HepG2 (cell line): ENCODE measurements at regions not wholly inside any gene's neighbourhood (a gene's known extent, or its start where the extent isn't known, plus 50 kb on each side); places are given as distances from the start of the nearest gene placed in this dataset.

Experiments
- ATAC-seq: fragments of 200-7000 bp; cut with Tn5 transposase; 3 replicates; pipeline ENCODE4 v1.9.1; 2020; ENCODE audit warnings: mild to moderate bottlenecking, moderate library complexity
- BruUV-seq: library from RNA; stranded (reverse); fragments of 400-500 nt; replicated peaks from 2 replicates; lab custom pipeline; 2021; lab: Mats Ljungman, UMichigan
- CTCF ChIA-PET: fragments of 300-600 bp; formaldehyde crosslinking; extraction: SDS; loops from one replicate; lab custom pipeline; 2021; ENCODE audit warnings: low total read pairs, inconsistent platforms, low intra/inter-chr PET ratio; lab: Yijun Ruan, JAX
- POLR2A ChIA-PET: fragments of 350-600 bp; sonication (Branson Sonifier 250); formaldehyde crosslinking; loops from one replicate; lab custom pipeline; 2020; ENCODE audit warnings: antibody characterized with exemption, inconsistent platforms; lab: Yijun Ruan, JAX
- DNase-seq: peaks from one replicate; pipeline ENCODE4 v3.0.0-alpha.2; 2015; ENCODE audit warnings: low spot score
- FAIRE-seq: peaks from 3 replicates; lab custom pipeline; 2011; peaks lifted over from hg19 to GRCh38; lab: Jason Lieb, UNC
- H2AFZ ChIP-seq: one replicate; pipeline ENCODE4 v1.6.1; 2011; ENCODE audit warnings: low read length, inconsistent platforms
- H3K27ac ChIP-seq: fragments of 300-600 bp; 3 replicates; pipeline ENCODE4 v1.8.0; 2011; ENCODE audit warnings: mixed run types, mild to moderate bottlenecking, mixed read lengths, low read length, inconsistent platforms; ENCODE audit not compliant: insufficient read depth; ENCODE audit errors: extremely low read length
- H3K27me3 ChIP-seq, 2 experiments: fragments of 200-600 bp in 1 of 2; 2 replicates in 1 of 2; 3 replicates in 1 of 2; pipeline versions ENCODE4 v1.6.0 to v1.8.0; 2011; ENCODE audit warnings: low read length in 2 of 2, mild to moderate bottlenecking in 2 of 2, moderate library complexity in 2 of 2, inconsistent platforms in 1 of 2; ENCODE audit not compliant: insufficient read depth in 2 of 2, control insufficient read depth in 1 of 2
- H3K36me3 ChIP-seq, 2 experiments: fragments of 200-600 bp in 1 of 2; replicated peaks in 1 of 2; 2 replicates in 1 of 2; 3 replicates in 1 of 2; pipeline versions ENCODE4 v1.5.1 to v1.8.0; 2011; ENCODE audit warnings: low read length in 2 of 2, inconsistent platforms in 1 of 2; ENCODE audit not compliant: insufficient read depth in 2 of 2, control insufficient read depth in 1 of 2
- H3K4me1 ChIP-seq: 2 replicates; pipeline ENCODE4 v1.5.1; 2012; ENCODE audit warnings: low read length, inconsistent platforms; ENCODE audit not compliant: insufficient read depth
- H3K4me2 ChIP-seq: 2 replicates; pipeline ENCODE4 v1.6.0; 2011; ENCODE audit warnings: low read depth, low read length, inconsistent platforms
- H3K4me3 ChIP-seq, 3 experiments: fragments of 200-600 bp in 1 of 3; sonication (generic), shearing (Covaris generic) in 1 of 3; replicated peaks in 1 of 3; 2 replicates each; pipeline ENCODE4 v1.5.1; 2011 to 2016; ENCODE audit warnings: low read length in 3 of 3, inconsistent platforms in 2 of 3, low read depth in 2 of 3, mild to moderate bottlenecking in 2 of 3, control low read depth in 1 of 3, mixed read lengths in 1 of 3; ENCODE audit not compliant: insufficient read depth in 1 of 3
- H3K79me2 ChIP-seq: one replicate; pipeline ENCODE4 v1.6.1; 2011; ENCODE audit warnings: low read length, inconsistent platforms; ENCODE audit not compliant: insufficient read depth
- H3K9ac ChIP-seq: 2 replicates; pipeline ENCODE4 v1.6.0; 2011; ENCODE audit warnings: mild to moderate bottlenecking, low read depth, low read length, inconsistent platforms; ENCODE audit not compliant: insufficient read depth
- H3K9me3 ChIP-seq: 2 replicates; pipeline ENCODE4 v1.5.1; 2012; ENCODE audit warnings: mild to moderate bottlenecking, low read length
- H4K20me1 ChIP-seq: 2 replicates; pipeline ENCODE4 v1.6.0; 2011; ENCODE audit warnings: inconsistent platforms, mild to moderate bottlenecking, low read length, moderate library complexity; ENCODE audit not compliant: insufficient read depth
- ARNTL ChIP-seq: sonication (generic); formaldehyde crosslinking; IDR thresholded peaks from 2 replicates; pipeline ENCODE4 v1.4.0; 2020; ENCODE audit warnings: mild to moderate bottlenecking, missing genetic modification reagents
- KAT8 ChIP-seq: IDR thresholded peaks from 2 replicates; pipeline ENCODE4 v1.6.1; 2016; ENCODE audit warnings: missing genetic modification reagents, missing compliant biosample characterization
- RBAK ChIP-seq: sonication (generic); formaldehyde crosslinking; IDR thresholded peaks from 2 replicates; pipeline ENCODE4 v1.5.1; 2020; ENCODE audit warnings: mild to moderate bottlenecking, missing genetic modification reagents
- WGBS: methylation state at CpG from one replicate; pipeline ENCODE4 v1.1.6; 2017; ENCODE audit warnings: low lambda C conversion rate; 5-methylcytosine and 5-hydroxymethylcytosine counted together
- in situ Hi-C: cut with HindIII; loops from 2 replicates; pipeline ENCODE4 v1.10.0; 2017; ENCODE audit warnings: low pct_unique_long_range_greater_than_20kb; ENCODE audit not compliant: extremely low pct_ligation_motif_present
- intact Hi-C: fragments of 100-400 bp; cut with micrococcal nuclease; formaldehyde crosslinking; loops from one replicate; pipeline ENCODE4 v1.10.0; 2022; ENCODE audit not compliant: unreplicated experiment
- TF ChIP-seq, protein P1 (sequence below): sonication (generic); formaldehyde crosslinking; IDR thresholded peaks from 2 replicates; pipeline ENCODE4 v1.5.1; 2020; ENCODE audit warnings: missing genetic modification reagents, mild to moderate bottlenecking, borderline replicate concordance
- TF ChIP-seq, protein P2 (sequence below): sonication (generic); formaldehyde crosslinking; IDR thresholded peaks from 2 replicates; pipeline ENCODE4 v1.5.0; 2020; ENCODE audit warnings: mild to moderate bottlenecking, missing genetic modification reagents
- TF ChIP-seq, protein P3 (sequence below): IDR thresholded peaks from 2 replicates; pipeline ENCODE4 v1.6.1; 2016; ENCODE audit warnings: mild to moderate bottlenecking

DNA sequence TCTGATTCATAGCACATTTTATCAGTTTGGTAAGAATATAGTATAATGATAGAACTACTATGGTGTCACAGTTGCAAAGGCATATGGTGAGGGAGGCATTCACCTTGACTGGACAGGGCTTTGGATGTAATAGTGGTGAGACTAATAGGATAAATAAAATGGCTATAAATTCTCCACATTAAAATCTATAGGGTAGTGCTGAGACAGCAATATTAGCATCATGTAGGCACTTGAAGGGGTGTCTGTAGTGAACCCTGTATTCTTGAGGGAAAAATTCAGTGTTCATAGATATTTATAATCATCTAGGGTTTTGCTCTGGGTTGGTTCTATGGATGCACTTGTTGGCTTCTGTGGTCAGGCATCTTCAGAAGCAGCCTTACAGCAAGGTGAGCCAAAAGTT is 59.3 kb upstream of the ICA1 start (continued):
- TF ChIP-seq, protein P1, sequence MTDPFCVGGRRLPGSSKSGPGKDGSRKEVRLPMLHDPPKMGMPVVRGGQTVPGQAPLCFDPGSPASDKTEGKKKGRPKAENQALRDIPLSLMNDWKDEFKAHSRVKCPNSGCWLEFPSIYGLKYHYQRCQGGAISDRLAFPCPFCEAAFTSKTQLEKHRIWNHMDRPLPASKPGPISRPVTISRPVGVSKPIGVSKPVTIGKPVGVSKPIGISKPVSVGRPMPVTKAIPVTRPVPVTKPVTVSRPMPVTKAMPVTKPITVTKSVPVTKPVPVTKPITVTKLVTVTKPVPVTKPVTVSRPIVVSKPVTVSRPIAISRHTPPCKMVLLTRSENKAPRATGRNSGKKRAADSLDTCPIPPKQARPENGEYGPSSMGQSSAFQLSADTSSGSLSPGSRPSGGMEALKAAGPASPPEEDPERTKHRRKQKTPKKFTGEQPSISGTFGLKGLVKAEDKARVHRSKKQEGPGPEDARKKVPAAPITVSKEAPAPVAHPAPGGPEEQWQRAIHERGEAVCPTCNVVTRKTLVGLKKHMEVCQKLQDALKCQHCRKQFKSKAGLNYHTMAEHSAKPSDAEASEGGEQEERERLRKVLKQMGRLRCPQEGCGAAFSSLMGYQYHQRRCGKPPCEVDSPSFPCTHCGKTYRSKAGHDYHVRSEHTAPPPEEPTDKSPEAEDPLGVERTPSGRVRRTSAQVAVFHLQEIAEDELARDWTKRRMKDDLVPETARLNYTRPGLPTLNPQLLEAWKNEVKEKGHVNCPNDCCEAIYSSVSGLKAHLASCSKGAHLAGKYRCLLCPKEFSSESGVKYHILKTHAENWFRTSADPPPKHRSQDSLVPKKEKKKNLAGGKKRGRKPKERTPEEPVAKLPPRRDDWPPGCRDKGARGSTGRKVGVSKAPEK (CRISPR knock-in tag): no peak
- TF ChIP-seq ARNTL (CRISPR knock-in tag): no peak

DNA sequence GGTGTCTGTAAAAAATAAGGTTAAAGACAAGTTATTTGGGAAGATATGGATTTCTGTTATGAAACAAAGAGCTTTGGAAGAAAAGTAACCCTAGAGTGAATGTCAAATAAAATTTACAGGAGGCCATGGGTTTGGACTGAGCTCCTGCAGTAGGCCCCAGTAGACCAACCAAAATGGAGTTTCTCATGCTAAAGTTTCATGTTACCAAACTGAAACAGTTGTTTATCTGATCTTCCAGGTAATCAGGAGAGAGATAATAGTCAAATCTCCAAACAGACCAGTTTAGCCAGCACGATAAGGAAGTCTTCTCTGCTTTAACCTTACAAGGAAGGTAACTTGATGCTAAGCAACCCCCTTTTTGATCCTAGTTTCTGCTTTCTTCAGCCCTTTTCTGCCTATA is 60.7 kb upstream of the ICA1 start:
- Histone ChIP-seq H3K27me3 (no peaks in the 10 kb centered on the region), H3K4me3 (no peak overlapping the region)
- POLR2A ChIA-PET: no interaction called here
- TF ChIP-seq, protein P2, sequence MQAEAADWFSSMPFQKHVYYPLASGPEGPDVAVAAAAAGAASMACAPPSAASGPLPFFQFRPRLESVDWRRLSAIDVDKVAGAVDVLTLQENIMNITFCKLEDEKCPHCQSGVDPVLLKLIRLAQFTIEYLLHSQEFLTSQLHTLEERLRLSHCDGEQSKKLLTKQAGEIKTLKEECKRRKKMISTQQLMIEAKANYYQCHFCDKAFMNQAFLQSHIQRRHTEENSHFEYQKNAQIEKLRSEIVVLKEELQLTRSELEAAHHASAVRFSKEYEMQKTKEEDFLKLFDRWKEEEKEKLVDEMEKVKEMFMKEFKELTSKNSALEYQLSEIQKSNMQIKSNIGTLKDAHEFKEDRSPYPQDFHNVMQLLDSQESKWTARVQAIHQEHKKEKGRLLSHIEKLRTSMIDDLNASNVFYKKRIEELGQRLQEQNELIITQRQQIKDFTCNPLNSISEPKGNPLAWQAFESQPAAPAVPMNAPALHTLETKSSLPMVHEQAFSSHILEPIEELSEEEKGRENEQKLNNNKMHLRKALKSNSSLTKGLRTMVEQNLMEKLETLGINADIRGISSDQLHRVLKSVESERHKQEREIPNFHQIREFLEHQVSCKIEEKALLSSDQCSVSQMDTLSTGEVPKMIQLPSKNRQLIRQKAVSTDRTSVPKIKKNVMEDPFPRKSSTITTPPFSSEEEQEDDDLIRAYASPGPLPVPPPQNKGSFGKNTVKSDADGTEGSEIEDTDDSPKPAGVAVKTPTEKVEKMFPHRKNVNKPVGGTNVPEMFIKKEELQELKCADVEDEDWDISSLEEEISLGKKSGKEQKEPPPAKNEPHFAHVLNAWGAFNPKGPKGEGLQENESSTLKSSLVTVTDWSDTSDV: no peak
- TF ChIP-seq KAT8 (no peak), RBAK (CRISPR knock-in tag) (no peak)
- TF ChIP-seq, protein P3, sequence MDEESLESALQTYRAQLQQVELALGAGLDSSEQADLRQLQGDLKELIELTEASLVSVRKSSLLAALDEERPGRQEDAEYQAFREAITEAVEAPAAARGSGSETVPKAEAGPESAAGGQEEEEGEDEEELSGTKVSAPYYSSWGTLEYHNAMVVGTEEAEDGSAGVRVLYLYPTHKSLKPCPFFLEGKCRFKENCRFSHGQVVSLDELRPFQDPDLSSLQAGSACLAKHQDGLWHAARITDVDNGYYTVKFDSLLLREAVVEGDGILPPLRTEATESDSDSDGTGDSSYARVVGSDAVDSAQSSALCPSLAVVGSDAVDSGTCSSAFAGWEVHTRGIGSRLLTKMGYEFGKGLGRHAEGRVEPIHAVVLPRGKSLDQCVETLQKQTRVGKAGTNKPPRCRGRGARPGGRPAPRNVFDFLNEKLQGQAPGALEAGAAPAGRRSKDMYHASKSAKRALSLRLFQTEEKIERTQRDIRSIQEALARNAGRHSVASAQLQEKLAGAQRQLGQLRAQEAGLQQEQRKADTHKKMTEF (CRISPR knock-in tag): no peak

More for the DNA sequence above, 60.7 kb upstream of the ICA1 start:
- no peaks in the 10 kb centered on the region for H3K9me3 ChIP-seq
- H4K20me1 ChIP-seq: no peaks in the 10 kb centered on the region
- ATAC-seq (no peak), DNase-seq (no peak), FAIRE-seq (no peak)
- no peak overlapping the region for H2AFZ ChIP-seq
- intact Hi-C loops (no loop called here), in situ Hi-C loops (no loop called here)
- 0% methylated on average over 1 of the region's 1 CpG for WGBS
- no TSS peak for BruUV-seq
- no peaks in the 10 kb centered on the region for H3K79me2 ChIP-seq
- no peak overlapping the region for H3K4me2 ChIP-seq
- H3K4me1 ChIP-seq: no peaks in the 10 kb centered on the region
- no peaks in the 10 kb centered on the region for H3K36me3 ChIP-seq
- no peak overlapping the region for H3K27ac ChIP-seq
- no peak overlapping the region for H3K9ac ChIP-seq
- CTCF ChIA-PET: no interaction called here
